ENCODE measurements at regions not wholly inside any gene's neighbourhood (a gene's known extent, or its start where the extent isn't known, plus 50 kb on each side); places are given as distances from the start of the nearest gene placed in this dataset.

GRCh38 chr6:163923658-163924411 is 509.3 kb downstream of the QKI start:
- H3K9me3 ChIP-seq (replicated peaks in 1 of 11) = peaks cover 0 to 19% (median 9%) of the 10 kb centered on the region in 11 experiments; a peak in 10 of 22 replicates
- H3K4me3 ChIP-seq = no peak overlapping the region
- H3K36me3 ChIP-seq = no peaks in the 10 kb centered on the region
- TF ChIP-seq Cebpa-rat (IDR thresholded peaks at IDR 0.05) = no peak
- no peak overlapping the region for H3K27ac ChIP-seq
- no peaks in the 10 kb centered on the region for H3K4me1 ChIP-seq
- H3K27me3 ChIP-seq = no peaks in the 10 kb centered on the region
- H3K9ac ChIP-seq = no peak overlapping the region
- H3K4me2 ChIP-seq = no peak overlapping the region
- H4K20me1 ChIP-seq = no peaks in the 10 kb centered on the region

- no peaks in the 10 kb centered on the region for H4K20me1 ChIP-seq
- H3K4me2 ChIP-seq = no peak overlapping the region
- no peaks in the 10 kb centered on the region for H3K4me1 ChIP-seq
- no peak overlapping the region for H3K9ac ChIP-seq
- peaks cover 0 to 19% (median 9%) of the 10 kb centered on the region in 11 experiments; a peak in 10 of 22 replicates for H3K9me3 ChIP-seq (replicated peaks in 1 of 11)
- H3K27me3 ChIP-seq = no peaks in the 10 kb centered on the region
- no peaks in the 10 kb centered on the region for H3K36me3 ChIP-seq
- no peak for TF ChIP-seq Cebpa-rat (IDR thresholded peaks at IDR 0.05)
- no peak overlapping the region for H3K4me3 ChIP-seq
- no peak overlapping the region for H3K27ac ChIP-seq
Measured at GRCh38 chr6:163922562-163922961, 508.0 kb downstream of the QKI start.

- Histone ChIP-seq H3K9ac (no peak overlapping the region), H3K27ac (no peak overlapping the region), H3K4me3 (no peak overlapping the region), H3K36me3 (no peaks in the 10 kb centered on the region), H3K4me1 (no peaks in the 10 kb centered on the region), H3K9me3 (replicated peaks in 1 of 11) (peaks cover 0 to 19% (median 9%) of the 10 kb centered on the region in 11 experiments; a peak in 10 of 22 replicates), H3K4me2 (no peak overlapping the region), H4K20me1 (no peaks in the 10 kb centered on the region), H3K27me3 (no peaks in the 10 kb centered on the region)
- TF ChIP-seq Cebpa-rat (IDR thresholded peaks at IDR 0.05) = no peak
Measured at GRCh38 chr6:163919652-163920051, 505.1 kb downstream of the QKI start.

- TF ChIP-seq Cebpa-rat (IDR thresholded peaks at IDR 0.05) = no peak
- H4K20me1 ChIP-seq = no peaks in the 10 kb centered on the region
- H3K9me3 ChIP-seq (replicated peaks in 1 of 11) = peaks cover 0 to 3% (median 0%) of the 10 kb centered on the region in 11 experiments; a peak in 3 of 22 replicates
- no peak overlapping the region for H3K9ac ChIP-seq
- no peak overlapping the region for H3K4me2 ChIP-seq
- H3K27me3 ChIP-seq = no peaks in the 10 kb centered on the region
- no peak overlapping the region for H3K4me3 ChIP-seq
- no peaks in the 10 kb centered on the region for H3K4me1 ChIP-seq
- H3K36me3 ChIP-seq = no peaks in the 10 kb centered on the region
- no peak overlapping the region for H3K27ac ChIP-seq
Measured at GRCh38 chr6:163916315-163917081, 502.0 kb downstream of the QKI start.

GRCh38 chr6:163915131-163915530 is 500.6 kb downstream of the QKI start:
- Histone ChIP-seq H3K4me1 (no peaks in the 10 kb centered on the region), H3K36me3 (no peaks in the 10 kb centered on the region), H3K4me2 (no peak overlapping the region), H3K27ac (no peak overlapping the region), H3K9ac (no peak overlapping the region), H3K27me3 (no peaks in the 10 kb centered on the region), H4K20me1 (no peaks in the 10 kb centered on the region), H3K4me3 (no peak overlapping the region), H3K9me3 (replicated peaks in 1 of 11) (no peaks in the 10 kb centered on the region)
- no peak for TF ChIP-seq Cebpa-rat (IDR thresholded peaks at IDR 0.05)

GRCh38 chr6:163913045-163913444 is 498.5 kb downstream of the QKI start:
- no peaks in the 10 kb centered on the region for H3K36me3 ChIP-seq
- no peaks in the 10 kb centered on the region for H3K9me3 ChIP-seq (replicated peaks in 1 of 11)
- H3K9ac ChIP-seq = no peak overlapping the region
- no peak overlapping the region for H3K4me2 ChIP-seq
- TF ChIP-seq Cebpa-rat (IDR thresholded peaks at IDR 0.05) = no peak
- no peak overlapping the region for H3K27ac ChIP-seq
- H3K4me3 ChIP-seq = no peak overlapping the region
- no peaks in the 10 kb centered on the region for H3K4me1 ChIP-seq
- no peaks in the 10 kb centered on the region for H4K20me1 ChIP-seq
- H3K27me3 ChIP-seq = no peaks in the 10 kb centered on the region

GRCh38 chr6:163906006-163906710 is 491.6 kb downstream of the QKI start:
- no peak overlapping the region for H3K9ac ChIP-seq
- peaks cover 0 to 7% (median 0%) of the 10 kb centered on the region in 10 experiments; a peak in 2 of 20 replicates for H3K4me1 ChIP-seq
- no peaks in the 10 kb centered on the region for H4K20me1 ChIP-seq
- H3K4me2 ChIP-seq = no peak overlapping the region
- H3K36me3 ChIP-seq = no peaks in the 10 kb centered on the region
- H3K4me3 ChIP-seq = no peak overlapping the region
- peaks cover 0 to 7% (median 0%) of the 10 kb centered on the region in 11 experiments; a peak in 1 of 22 replicates for H3K9me3 ChIP-seq (replicated peaks in 1 of 11)
- no peaks in the 10 kb centered on the region for H3K27me3 ChIP-seq
- no peak overlapping the region for H3K27ac ChIP-seq
- TF ChIP-seq Cebpa-rat (IDR thresholded peaks at IDR 0.05) = no peak

GRCh38 chr6:163904186-163904585 is 489.7 kb downstream of the QKI start:
- Histone ChIP-seq H4K20me1 (no peaks in the 10 kb centered on the region), H3K4me1 (peaks cover 0 to 7% (median 0%) of the 10 kb centered on the region in 10 experiments; a peak in 2 of 20 replicates), H3K4me3 (no peak overlapping the region), H3K9me3 (replicated peaks in 1 of 11) (peaks cover 0 to 7% (median 0%) of the 10 kb centered on the region in 11 experiments; a peak in 1 of 22 replicates), H3K27me3 (no peaks in the 10 kb centered on the region), H3K9ac (no peak overlapping the region), H3K27ac (no peak overlapping the region), H3K36me3 (no peaks in the 10 kb centered on the region), H3K4me2 (no peak overlapping the region; a peak in 2 of 22 replicates)
- TF ChIP-seq Cebpa-rat (IDR thresholded peaks at IDR 0.05) = no peak

GRCh38 chr6:163903541-163903940 is 489.0 kb downstream of the QKI start:
- H3K36me3 ChIP-seq = no peaks in the 10 kb centered on the region
- no peak overlapping the region for H3K9ac ChIP-seq
- H4K20me1 ChIP-seq = no peaks in the 10 kb centered on the region
- H3K4me3 ChIP-seq = no peak overlapping the region
- H3K4me2 ChIP-seq = no peak overlapping the region
- H3K4me1 ChIP-seq = peaks cover 0 to 7% (median 0%) of the 10 kb centered on the region in 10 experiments; a peak in 2 of 20 replicates
- TF ChIP-seq Cebpa-rat (IDR thresholded peaks at IDR 0.05) = no peak
- H3K9me3 ChIP-seq (replicated peaks in 1 of 11) = peaks cover 0 to 7% (median 0%) of the 10 kb centered on the region in 11 experiments; a peak in 1 of 22 replicates
- H3K27ac ChIP-seq = no peak overlapping the region
- H3K27me3 ChIP-seq = no peaks in the 10 kb centered on the region

Data from BLaER1 treated with 17β-estradiol and CSF1 and Interleukin-3, amounts not matched to agents 10 nM and 100 nM (cell line).